K562 (cell line): ENCODE measurements at regions not wholly inside any gene's neighbourhood (a gene's known extent, or its start where the extent isn't known, plus 50 kb on each side); places are given as distances from the start of the nearest gene placed in this dataset.

Experiments
- CBX1 ChIP-seq: sonication (generic); IDR thresholded peaks from 2 replicates; pipeline ENCODE4 v1.6.1; 2016; ENCODE audit warnings: antibody characterized with exemption, low read depth, mild to moderate bottlenecking
- CTCF ChIP-seq, 3 experiments: IDR thresholded peaks in 2 of 3; conservative IDR thresholded peaks in 1 of 3; 2 replicates each; pipeline ENCODE4 v1.5.1; 2011 to 2012; ENCODE audit warnings: low read length in 3 of 3, mild to moderate bottlenecking in 3 of 3, control low read depth in 2 of 3, improper control_type of control experiment in 1 of 3, inconsistent platforms in 1 of 3, low read depth in 1 of 3, mixed read lengths in 1 of 3, moderate library complexity in 1 of 3; ENCODE audit not compliant: insufficient read depth in 2 of 3
- EZH2 ChIP-seq: IDR thresholded peaks from 2 replicates; pipeline ENCODE4 v1.6.1; 2012; ENCODE audit warnings: low read depth, mild to moderate bottlenecking, inconsistent platforms, low read length, borderline replicate concordance
- GTF2F1 ChIP-seq: IDR thresholded peaks from 2 replicates; pipeline ENCODE4 v1.6.1; 2011; ENCODE audit warnings: low read depth, low read length, improper control_type of control experiment
- KLF1 ChIP-seq: fragments of 450-650 bp; IDR thresholded peaks from 2 replicates; pipeline ENCODE4 v1.6.1; 2016; ENCODE audit warnings: missing genetic modification characterization, missing compliant biosample characterization
- RCOR1 ChIP-seq, 2 experiments: IDR thresholded peaks; 2 replicates each; pipeline ENCODE4 v1.6.1; 2012; ENCODE audit warnings: low read depth in 2 of 2, low read length in 2 of 2, borderline replicate concordance in 1 of 2, improper control_type of control experiment in 1 of 2
- TAF1 ChIP-seq: IDR thresholded peaks from 2 replicates; pipeline ENCODE4 v1.6.1; 2011; ENCODE audit warnings: mild to moderate bottlenecking, low read length, moderate library complexity; ENCODE audit not compliant: insufficient read depth, control insufficient read depth, severe bottlenecking; ENCODE audit errors: extremely low read depth
- USF2 ChIP-seq: sonication (generic); formaldehyde crosslinking; IDR thresholded peaks from 2 replicates; pipeline ENCODE4 v1.5.0; 2020; ENCODE audit warnings: missing genetic modification reagents
- ZFP36 ChIP-seq: fragments of 150-350 bp; IDR thresholded peaks from 2 replicates; pipeline ENCODE4 v1.6.1; 2018; ENCODE audit warnings: low read length, low read depth; ENCODE audit not compliant: partially characterized antibody
- ZNF583 ChIP-seq: fragments of 250-450 bp; sonication (Bioruptor Pico); IDR thresholded peaks from 2 replicates; pipeline ENCODE4 v1.4.0; 2020

- TF ChIP-seq CTCF (IDR thresholded peaks at IDR 0.05 in 2 of 3, conservative IDR thresholded peaks at IDR 0.05 in 1 of 3; ENCODE audit: insufficient read depth in 2 of 3, low read depth in 1 of 3, low read length in 3 of 3) (no peak), KLF1 (no peak), CBX1 (no peak), RCOR1 (IDR thresholded peaks at IDR 0.05; ENCODE audit: borderline replicate concordance in 1 of 2, low read depth in 2 of 2, low read length in 2 of 2) (no peak), ZNF583 (CRISPR knock-in tag) (no peak), USF2 (CRISPR knock-in tag) (no peak), GTF2F1 (no peak), ZFP36 (no peak), TAF1 (no peak), EZH2 (no peak)
Measured at GRCh38 chr6:26183581-26184366, 96.5 kb downstream of the HFE start.
